Testis (tissue), 2 donors: ENCODE measurements at regions not wholly inside any gene's neighbourhood (a gene's known extent, or its start where the extent isn't known, plus 50 kb on each side); places are given as distances from the start of the nearest gene placed in this dataset.
"Not testable (repeated sequence)": the region's sequence is repeated elsewhere in the genome, so short reads cannot be mapped to it uniquely, and the experiment has no call there.

Experiments used
- DNase-seq: peaks from one replicate; pipeline ENCODE4 v3.0.0-alpha.2; 2019
- H3K27ac ChIP-seq, 2 donors: fragments of 200-600 bp; sonication (generic); one replicate each; pipeline ENCODE4 v1.5.1; 2019
- H3K27me3 ChIP-seq: fragments of 200-600 bp; sonication (generic); one replicate; pipeline ENCODE4 v1.5.1; 2019
- H3K36me3 ChIP-seq: fragments of 200-600 bp; sonication (generic); one replicate; pipeline ENCODE4 v1.5.1; 2017; ENCODE audit warnings: low read depth; ENCODE audit errors: missing control alignments
- H3K4me1 ChIP-seq: fragments of 200-600 bp; sonication (generic); one replicate; pipeline ENCODE4 v1.5.1; 2019
- H3K4me3 ChIP-seq, 2 donors: fragments of 200-600 bp; sonication (generic); one replicate each; pipeline ENCODE4 v1.5.1; 2017 to 2019
- H3K9me3 ChIP-seq: fragments of 200-600 bp; sonication (generic); one replicate; pipeline ENCODE4 v1.5.1; 2017
- WGBS, 2 donors: methylation state at CpG; one replicate each; pipeline ENCODE4 v1.1.5; 2018; 5-methylcytosine and 5-hydroxymethylcytosine counted together
- intact Hi-C: fragments of 100-400 bp; cut with DNase I; formaldehyde crosslinking; loops from one replicate; pipeline ENCODE4 v1.15.1; 2023; ENCODE audit warnings: low total_unique reads

DNA sequence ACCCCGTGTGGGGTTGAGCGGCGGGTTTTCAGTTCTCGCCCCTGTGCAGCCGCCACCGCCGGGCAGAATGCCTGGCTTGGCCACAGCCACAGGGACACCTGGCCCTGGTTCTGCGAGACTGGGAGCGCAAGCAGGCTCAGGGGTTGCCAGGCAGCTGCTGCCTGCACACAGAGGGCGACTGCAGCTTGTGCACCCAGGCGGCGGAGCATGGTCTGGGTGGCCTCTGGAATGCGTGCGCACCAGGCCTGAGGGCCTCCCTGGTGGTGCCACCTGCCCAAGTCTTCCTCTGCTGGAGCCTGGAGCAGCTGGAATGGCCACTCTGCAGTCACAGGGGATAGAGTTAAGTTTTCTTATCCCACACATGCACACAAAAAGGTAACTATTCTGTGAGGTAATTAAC, 80.4 kb upstream of the ZNG1F start:
- H3K27me3 ChIP-seq, DNase-seq, intact Hi-C loops, H3K9me3 ChIP-seq, H3K4me1 ChIP-seq, H3K36me3 ChIP-seq, H3K4me3 ChIP-seq, H3K27ac ChIP-seq: not testable (repeated sequence)
- WGBS, 2 donors: 62% methylated on average over 10 of the region's 14 CpGs; no CpG with 5 or more reads in 1 of the 2 donors

- DNase-seq: not testable (repeated sequence)
- WGBS, 2 donors: 40 to 50% methylated on average over 2 to 18 of the region's 18 CpGs
These were observed 79.9 kb upstream of the ZNG1F start for GRCh38 chr9:41269054-41269453.

GRCh38 chr9:41266602-41267001, 77.5 kb upstream of the ZNG1F start:
- DNase-seq, H3K27me3 ChIP-seq, H3K4me1 ChIP-seq, H3K9me3 ChIP-seq, intact Hi-C loops, H3K4me3 ChIP-seq, H3K27ac ChIP-seq, H3K36me3 ChIP-seq: not testable (repeated sequence)
- 6 to 11% methylated on average over 13 to 24 of the region's 25 CpGs for WGBS, 2 donors

More at GRCh38 chr9:41269054-41269453, 79.9 kb upstream of the ZNG1F start:
- H3K9me3 ChIP-seq, H3K27ac ChIP-seq, H3K4me1 ChIP-seq, intact Hi-C loops, H3K27me3 ChIP-seq, H3K4me3 ChIP-seq, H3K36me3 ChIP-seq: not testable (repeated sequence)

GRCh38 chr9:41266000-41266399, 76.9 kb upstream of the ZNG1F start:
- H3K4me1 ChIP-seq, intact Hi-C loops, H3K27me3 ChIP-seq, DNase-seq, H3K4me3 ChIP-seq, H3K36me3 ChIP-seq, H3K9me3 ChIP-seq, H3K27ac ChIP-seq: not testable (repeated sequence)
- 0 to 32% methylated on average over 2 to 12 of the region's 15 CpGs for WGBS, 2 donors

GRCh38 chr9:41251973-41252372, 62.9 kb upstream of the ZNG1F start:
- H3K36me3 ChIP-seq, H3K4me3 ChIP-seq, H3K27me3 ChIP-seq, H3K9me3 ChIP-seq, DNase-seq, H3K27ac ChIP-seq, H3K4me1 ChIP-seq, intact Hi-C loops: not testable (repeated sequence)

GRCh38 chr9:41251101-41251500, 62.0 kb upstream of the ZNG1F start:
- DNase-seq, H3K27ac ChIP-seq, H3K9me3 ChIP-seq, H3K4me3 ChIP-seq, H3K36me3 ChIP-seq, H3K27me3 ChIP-seq, intact Hi-C loops, H3K4me1 ChIP-seq: not testable (repeated sequence)
- WGBS, 2 donors: 24% methylated on average over 3 of the region's 3 CpGs

DNA sequence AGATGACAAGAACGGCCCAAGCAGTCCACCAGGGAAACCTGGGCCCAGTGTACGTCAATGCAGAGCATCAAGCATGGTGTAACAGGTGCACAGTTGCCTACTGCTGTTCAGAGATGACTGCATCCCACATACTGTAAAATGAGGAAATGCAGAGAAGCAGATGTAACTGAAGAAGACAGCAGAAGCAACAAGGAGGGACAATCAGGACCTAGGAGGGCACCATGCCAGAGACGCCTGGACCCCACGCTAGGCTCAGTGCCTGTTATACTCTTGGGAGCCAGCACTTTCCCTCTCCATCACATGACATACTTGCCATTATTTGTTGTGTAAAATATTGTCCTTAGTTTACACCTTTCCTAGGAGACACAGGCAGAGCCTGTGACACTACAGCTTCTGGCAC, 57.6 kb upstream of the ZNG1F start:
- H3K4me1 ChIP-seq, H3K27ac ChIP-seq, DNase-seq, H3K4me3 ChIP-seq, H3K27me3 ChIP-seq, intact Hi-C loops, H3K9me3 ChIP-seq, H3K36me3 ChIP-seq: not testable (repeated sequence)
- WGBS, 2 donors: 52 to 70% methylated on average over 4 of the region's 4 CpGs
